Stimulated activated naive CD8-positive, alpha-beta T cell treated with anti-CD3 and anti-CD28 coated beads, Interleukin-15, Interleukin-2, amounts not matched to agents 100 U/mL and 50 U/mL, for 24 hours (primary cell): ENCODE measurements at regions not wholly inside any gene's neighbourhood (a gene's known extent, or its start where the extent isn't known, plus 50 kb on each side); places are given as distances from the start of the nearest gene placed in this dataset.

Experiments
- ATAC-seq: fragments of 150-1000 bp; cut with Tn5 transposase; one replicate; pipeline ENCODE4 v1.10.0; 2021
- DNase-seq: peaks from one replicate; pipeline ENCODE4 v3.0.0; 2021

DNA sequence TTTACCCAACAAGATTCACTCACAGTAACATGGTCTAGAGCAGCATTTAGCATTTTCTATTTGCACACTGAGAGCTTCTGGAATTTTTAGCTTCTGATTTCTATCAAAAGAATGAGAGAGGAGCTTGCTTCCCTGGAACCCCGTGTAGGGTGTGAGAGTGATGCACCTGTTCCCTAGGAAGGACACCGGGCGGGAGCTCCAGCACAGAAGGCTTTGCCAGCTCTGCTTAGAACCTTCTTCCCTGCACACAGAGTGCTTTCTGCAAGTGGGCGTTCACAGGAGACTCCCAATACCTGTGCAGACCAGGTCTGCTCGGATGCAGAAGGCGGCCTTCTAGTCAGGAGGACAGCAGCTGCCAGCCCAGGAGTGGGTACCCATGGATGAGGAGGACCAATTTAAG lies 217.3 kb downstream of the TBXT start:
- DNase-seq (no peak), ATAC-seq (no peak)

DNA sequence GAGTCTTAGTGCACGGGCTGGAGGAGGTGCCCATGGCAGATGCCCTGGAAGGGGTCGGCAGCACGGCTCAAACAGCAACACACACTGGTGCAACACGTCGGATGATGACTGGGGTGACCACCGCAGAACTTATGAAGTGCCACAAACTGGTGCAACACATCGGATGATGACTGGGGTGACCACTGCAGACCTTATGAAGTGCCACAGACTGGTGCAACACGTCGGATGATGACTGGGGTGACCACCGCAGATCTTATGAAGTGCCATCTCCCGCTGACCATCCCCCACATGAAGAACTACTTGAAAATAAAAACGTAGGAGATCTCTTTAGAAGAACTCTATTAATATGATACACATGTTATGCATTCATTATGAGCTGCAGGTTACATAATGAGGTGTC lies 218.3 kb downstream of the TBXT start:
- DNase-seq (no peak), ATAC-seq (no peak)

- no peak for DNase-seq
- ATAC-seq: no peak
Measured at GRCh38 chr6:165944002-165944466, 223.6 kb downstream of the TBXT start.

DNA sequence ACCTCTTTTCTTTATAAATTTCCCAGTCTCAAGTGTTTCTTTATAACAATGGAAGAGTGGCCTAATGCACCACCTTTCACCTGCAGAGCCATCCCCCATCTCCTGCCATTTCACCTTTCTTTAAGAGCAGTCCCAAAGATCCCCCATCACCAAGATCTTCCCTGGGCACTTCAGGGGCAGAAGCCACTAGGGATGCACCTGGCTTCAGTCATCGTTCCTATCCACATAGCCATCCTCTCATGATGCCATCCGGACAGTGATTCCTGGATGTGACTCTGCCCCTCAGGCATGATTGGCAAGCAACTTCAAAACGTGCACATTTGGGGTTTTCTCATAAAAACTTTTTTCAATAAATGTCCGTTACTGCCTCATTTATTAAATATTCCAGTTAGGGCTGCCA lies 225.9 kb downstream of the TBXT start:
- DNase-seq: no peak

GRCh38 chr6:165941249-165941775 lies 226.3 kb downstream of the TBXT start:
- no peak for ATAC-seq
- no peak for DNase-seq

More for the DNA sequence above, 225.9 kb downstream of the TBXT start:
- ATAC-seq: no peak

GRCh38 chr6:165940366-165940765 lies 227.3 kb downstream of the TBXT start:
- ATAC-seq (no peak), DNase-seq (no peak)

DNA sequence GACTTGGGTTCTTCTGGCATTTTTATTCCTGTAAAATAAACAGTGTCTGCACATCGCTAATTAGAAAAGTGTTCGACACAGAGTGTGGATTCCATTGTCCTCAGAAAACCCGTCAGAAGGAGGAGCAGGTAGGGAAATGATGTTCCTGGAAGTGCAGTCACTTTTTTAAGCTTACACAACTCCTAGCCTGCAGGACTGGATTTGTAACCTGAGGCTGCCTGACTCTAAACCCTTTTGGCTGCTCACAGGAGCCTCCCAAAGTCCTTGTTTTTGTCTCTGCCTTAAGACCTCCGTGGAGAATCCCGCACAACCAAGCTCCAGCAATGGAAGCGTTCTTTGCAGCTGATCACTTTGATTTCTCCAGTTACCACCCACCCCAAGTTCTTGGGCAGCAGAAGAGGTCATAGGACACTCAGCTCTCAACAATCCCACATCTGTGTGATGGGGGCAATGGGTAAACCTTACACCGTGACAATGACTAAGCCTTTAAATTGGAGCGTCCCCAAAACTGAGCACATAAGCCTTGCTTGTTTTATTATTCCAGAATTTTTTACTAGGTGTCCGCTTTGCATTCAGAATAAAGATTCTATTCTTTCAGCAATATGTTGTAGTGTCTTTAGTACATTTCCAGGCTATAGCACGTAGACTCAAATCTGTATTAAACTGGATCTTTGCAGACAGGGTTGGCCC lies 227.9 kb downstream of the TBXT start:
- ATAC-seq (no peak), DNase-seq (no peak)

- DNase-seq (no peak), ATAC-seq (no peak)
Measured at GRCh38 chr6:165939047-165939446, 228.6 kb downstream of the TBXT start.

GRCh38 chr6:165937564-165938358 lies 229.9 kb downstream of the TBXT start:
- DNase-seq (no peak), ATAC-seq (no peak)

DNA sequence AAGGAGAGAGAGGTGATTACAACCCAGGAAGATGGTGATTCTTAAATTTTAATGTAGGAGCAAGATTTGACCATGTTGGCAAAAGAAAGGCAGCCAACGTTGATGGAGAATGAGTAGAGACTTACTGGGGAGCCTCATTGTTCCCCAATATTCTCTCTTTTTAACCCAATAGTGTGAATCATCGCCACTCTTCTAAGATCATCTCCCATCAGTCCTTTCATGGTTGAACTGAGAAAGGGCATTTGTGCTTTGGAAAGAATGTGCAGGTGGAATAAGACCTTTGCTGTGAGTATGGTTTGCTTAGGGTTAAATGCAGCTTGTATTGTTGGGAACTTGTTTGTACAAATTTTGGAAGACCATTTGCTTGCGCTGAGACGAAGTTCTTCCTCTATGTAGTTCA lies 231.0 kb downstream of the TBXT start:
- ATAC-seq: no peak

DNA sequence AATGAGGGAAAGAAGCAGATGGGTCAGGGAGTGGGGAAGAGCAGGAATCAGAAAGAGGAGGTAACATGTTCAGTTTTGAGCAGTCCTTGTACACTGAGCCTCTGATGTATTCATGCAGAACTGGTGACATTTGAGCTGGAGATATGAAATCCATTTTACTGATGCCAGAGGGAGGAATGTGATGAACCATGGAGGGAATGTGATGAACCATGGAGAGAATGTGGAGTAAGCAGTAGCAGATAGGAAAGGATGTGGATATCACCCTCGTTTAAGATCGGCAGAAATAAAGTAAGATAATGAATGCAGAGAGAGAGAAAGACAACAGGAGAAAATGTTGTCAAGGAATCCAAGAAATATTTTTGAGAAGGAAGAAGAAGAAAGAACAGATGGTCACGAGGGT lies 231.6 kb downstream of the TBXT start:
- DNase-seq (no peak), ATAC-seq (no peak)

More for the DNA sequence above, 231.0 kb downstream of the TBXT start:
- DNase-seq: no peak

DNA sequence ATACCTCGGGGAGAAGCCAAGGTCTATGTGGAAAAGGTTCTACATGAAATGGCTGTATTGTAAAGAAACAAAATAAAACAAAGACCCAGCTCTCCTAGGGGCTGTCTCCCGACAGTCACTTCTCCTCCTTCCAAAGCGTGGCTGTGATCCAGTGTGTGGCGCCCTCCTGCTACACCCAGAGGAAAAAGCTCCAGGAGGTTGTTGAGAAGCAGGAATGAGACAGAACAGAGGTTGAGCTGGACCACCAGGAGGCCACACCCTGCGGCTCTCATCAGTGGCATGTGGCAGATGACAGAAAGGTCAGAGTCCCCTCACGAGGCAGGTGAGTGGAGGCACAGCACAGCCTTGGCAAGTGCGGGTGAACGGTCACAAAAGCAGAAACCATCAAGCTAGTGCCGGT lies 236.0 kb downstream of the TBXT start:
- ATAC-seq: no peak
- no peak for DNase-seq

DNA sequence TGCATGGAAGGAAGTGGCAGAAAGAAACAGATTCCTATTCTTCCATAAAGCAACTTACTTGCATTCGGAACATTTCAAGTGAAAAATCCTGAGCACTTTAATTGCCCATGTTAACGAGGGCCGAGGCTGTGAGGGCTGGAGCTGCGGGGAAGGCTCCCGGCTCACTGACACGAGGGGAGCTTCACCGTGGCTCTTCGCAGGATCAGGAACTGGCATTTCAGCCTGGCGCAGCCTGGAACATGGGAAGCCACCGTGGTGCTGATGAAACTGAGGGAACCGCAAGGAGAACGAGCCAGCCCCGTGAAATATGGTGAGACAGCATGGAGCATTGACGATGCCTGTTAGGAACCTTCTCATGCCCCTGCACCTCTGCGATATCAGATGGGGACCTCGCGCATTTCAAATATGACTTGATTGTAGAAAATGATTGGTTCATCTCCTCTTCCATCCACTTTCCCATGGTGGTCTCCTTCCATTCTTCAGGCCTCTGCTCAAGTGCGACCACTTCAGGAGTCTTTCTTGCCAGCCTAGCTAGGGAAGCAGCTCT lies 236.9 kb downstream of the TBXT start:
- ATAC-seq (no peak), DNase-seq (no peak)

DNA sequence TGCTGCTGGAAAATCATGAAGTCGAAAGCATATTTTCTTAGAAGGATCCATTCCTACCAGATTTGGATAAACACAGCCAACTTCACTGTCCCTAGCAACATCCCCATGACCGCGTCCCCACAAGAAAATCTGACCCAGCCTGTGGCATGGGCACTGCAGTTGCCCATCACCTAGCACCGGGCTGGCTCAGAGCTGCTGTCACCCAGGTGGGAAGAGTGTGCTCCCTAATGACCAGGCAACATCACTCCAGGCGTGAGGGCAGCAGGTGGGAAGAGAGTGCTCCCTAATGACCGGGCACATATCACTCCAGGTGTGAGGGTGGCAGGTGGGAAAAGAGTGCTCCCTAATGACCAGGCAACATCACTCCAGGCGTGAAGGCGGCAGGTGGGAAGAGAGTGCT lies 238.0 kb downstream of the TBXT start:
- ATAC-seq: no peak
- no peak for DNase-seq

DNA sequence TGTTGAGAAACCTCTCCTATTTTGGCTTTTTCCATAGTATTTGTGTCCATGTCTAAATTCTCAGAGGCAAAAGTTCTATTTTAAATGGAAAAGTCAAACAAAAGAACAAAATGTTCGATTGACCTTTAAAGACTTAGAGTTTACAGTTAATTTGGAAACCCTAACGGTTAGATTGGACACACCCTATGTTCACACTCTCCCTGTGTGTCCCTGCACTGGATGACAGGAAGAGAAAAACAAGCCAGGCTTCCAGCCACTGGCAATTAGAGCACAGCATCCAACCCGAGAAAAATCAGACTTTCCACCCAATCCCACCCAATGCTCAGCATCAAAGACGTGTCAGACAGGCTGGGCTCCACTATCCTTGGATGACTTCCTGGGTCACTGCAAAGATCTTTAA lies 241.3 kb downstream of the TBXT start:
- DNase-seq: no peak
- no peak for ATAC-seq

GRCh38 chr6:165925474-165926156 lies 242.0 kb downstream of the TBXT start:
- no peak for DNase-seq

GRCh38 chr6:165922309-165922794 lies 245.3 kb downstream of the TBXT start:
- ATAC-seq: no peak
- DNase-seq: no peak

More at GRCh38 chr6:165925474-165926156, 242.0 kb downstream of the TBXT start:
- ATAC-seq: no peak

GRCh38 chr6:165920896-165921671 lies 246.6 kb downstream of the TBXT start:
- ATAC-seq: no peak
- no peak for DNase-seq

DNA sequence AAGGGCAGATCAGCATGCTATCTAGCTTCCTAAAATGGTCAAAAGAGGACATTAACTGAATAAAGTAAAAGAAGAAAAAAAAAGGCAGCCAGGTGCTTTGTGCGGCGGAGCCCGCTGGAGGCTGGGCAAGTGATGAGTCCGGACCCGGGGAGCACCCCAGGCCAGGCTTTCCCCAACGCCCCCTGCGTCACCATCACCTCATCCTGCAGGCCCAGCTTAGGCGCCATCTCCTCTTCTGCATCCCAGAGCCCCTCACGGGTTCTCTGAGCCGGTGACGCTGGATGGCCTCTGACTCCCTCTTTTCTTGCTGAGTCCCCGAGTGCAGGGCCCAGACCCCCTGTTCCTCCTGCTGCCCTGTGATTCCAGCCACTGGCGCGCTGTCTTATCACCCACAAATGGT lies 250.1 kb downstream of the TBXT start:
- no peak for DNase-seq
- ATAC-seq: no peak

GRCh38 chr6:165915022-165915770 lies 252.2 kb upstream of the PDE10A start:
- DNase-seq (no peak), ATAC-seq (no peak)
